ENCODE measurements at regions not wholly inside any gene's neighbourhood (a gene's known extent, or its start where the extent isn't known, plus 50 kb on each side); places are given as distances from the start of the nearest gene placed in this dataset.
A peak's percentile ranks its signal among the peaks of the same experiment; 100 is the strongest.
"Not testable (repeated sequence)": the region's sequence is repeated elsewhere in the genome, so short reads cannot be mapped to it uniquely, and the experiment has no call there.

- H3K4me3 ChIP-seq (ENCODE audit: low read depth, low read length); DNase-seq (ENCODE audit: low read depth): not testable (repeated sequence)
These were observed 227.3 kb downstream of the ZNF37A start for GRCh38 chr10:38321393-38321792.

GRCh38 chr10:38330306-38330705, 236.2 kb downstream of the ZNF37A start:
- not testable (repeated sequence) for DNase-seq (ENCODE audit: low read depth); H3K4me3 ChIP-seq (ENCODE audit: low read depth, low read length)

- H3K4me3 ChIP-seq (ENCODE audit: low read depth, low read length); DNase-seq (ENCODE audit: low read depth): not testable (repeated sequence)
These were observed 237.0 kb downstream of the ZNF37A start for GRCh38 chr10:38331106-38331505.

- not testable (repeated sequence) for H3K4me3 ChIP-seq (ENCODE audit: low read depth, low read length); DNase-seq (ENCODE audit: low read depth)
These were observed 239.6 kb downstream of the ZNF37A start for GRCh38 chr10:38333699-38334098.

GRCh38 chr10:38350645-38351044, 256.5 kb downstream of the ZNF37A start:
- not testable (repeated sequence) for H3K4me3 ChIP-seq (ENCODE audit: low read depth, low read length); DNase-seq (ENCODE audit: low read depth)

- DNase-seq (ENCODE audit: low read depth); H3K4me3 ChIP-seq (ENCODE audit: low read depth, low read length): not testable (repeated sequence)
These were observed 260.3 kb downstream of the ZNF37A start for GRCh38 chr10:38354410-38354809.

GRCh38 chr10:38355911-38356526, 261.9 kb downstream of the ZNF37A start:
- DNase-seq (ENCODE audit: low read depth): peak; percentile 65
- H3K4me3 ChIP-seq (ENCODE audit: low read depth, low read length): peak overlapping the region; percentile 62

GRCh38 chr10:38356527-38356926, 262.4 kb downstream of the ZNF37A start:
- DNase-seq (ENCODE audit: low read depth): peak; percentile 1
- peak overlapping the region; percentile 62 for H3K4me3 ChIP-seq (ENCODE audit: low read depth, low read length)

- not testable (repeated sequence) for H3K4me3 ChIP-seq (ENCODE audit: low read depth, low read length)
- DNase-seq (ENCODE audit: low read depth): peak; percentile 3
These were observed 268.4 kb downstream of the ZNF37A start for GRCh38 chr10:38362514-38362913.

GRCh38 chr10:38364073-38364472, 269.9 kb downstream of the ZNF37A start:
- not testable (repeated sequence) for DNase-seq (ENCODE audit: low read depth); H3K4me3 ChIP-seq (ENCODE audit: low read depth, low read length)

GRCh38 chr10:38365917-38366316, 271.8 kb downstream of the ZNF37A start:
- TF ChIP-seq CTCF (conservative IDR thresholded peaks at IDR 0.05; ENCODE audit: low read depth, low read length): peak; percentile 64
- not testable (repeated sequence) for H3K4me3 ChIP-seq (ENCODE audit: low read depth, low read length)
- DNase-seq (ENCODE audit: low read depth): peak; percentile 82

GRCh38 chr10:38383800-38384199, 289.7 kb downstream of the ZNF37A start:
- H3K4me3 ChIP-seq (ENCODE audit: low read depth, low read length); DNase-seq (ENCODE audit: low read depth): not testable (repeated sequence)

- not testable (repeated sequence) for DNase-seq (ENCODE audit: low read depth); H3K4me3 ChIP-seq (ENCODE audit: low read depth, low read length)
These were observed 292.7 kb downstream of the ZNF37A start for GRCh38 chr10:38386869-38387268.

- not testable (repeated sequence) for H3K4me3 ChIP-seq (ENCODE audit: low read depth, low read length)
- DNase-seq (ENCODE audit: low read depth): peak; percentile 28
- TF ChIP-seq CTCF (conservative IDR thresholded peaks at IDR 0.05; ENCODE audit: low read depth, low read length): peak; percentile 49
These were observed 296.6 kb downstream of the ZNF37A start for GRCh38 chr10:38390725-38391124.

GRCh38 chr10:38395465-38395864, 301.3 kb downstream of the ZNF37A start:
- not testable (repeated sequence) for DNase-seq (ENCODE audit: low read depth); H3K4me3 ChIP-seq (ENCODE audit: low read depth, low read length)

- not testable (repeated sequence) for H3K4me3 ChIP-seq (ENCODE audit: low read depth, low read length); DNase-seq (ENCODE audit: low read depth)
These were observed 302.2 kb downstream of the ZNF37A start for GRCh38 chr10:38396178-38396954.

GRCh38 chr10:38401565-38401964, 307.4 kb downstream of the ZNF37A start:
- H3K4me3 ChIP-seq (ENCODE audit: low read depth, low read length); DNase-seq (ENCODE audit: low read depth): not testable (repeated sequence)

Measured in choroid plexus epithelial cell (primary cell).